ENCODE measurements at regions not wholly inside any gene's neighbourhood (a gene's known extent, or its start where the extent isn't known, plus 50 kb on each side); places are given as distances from the start of the nearest gene placed in this dataset.

DNA sequence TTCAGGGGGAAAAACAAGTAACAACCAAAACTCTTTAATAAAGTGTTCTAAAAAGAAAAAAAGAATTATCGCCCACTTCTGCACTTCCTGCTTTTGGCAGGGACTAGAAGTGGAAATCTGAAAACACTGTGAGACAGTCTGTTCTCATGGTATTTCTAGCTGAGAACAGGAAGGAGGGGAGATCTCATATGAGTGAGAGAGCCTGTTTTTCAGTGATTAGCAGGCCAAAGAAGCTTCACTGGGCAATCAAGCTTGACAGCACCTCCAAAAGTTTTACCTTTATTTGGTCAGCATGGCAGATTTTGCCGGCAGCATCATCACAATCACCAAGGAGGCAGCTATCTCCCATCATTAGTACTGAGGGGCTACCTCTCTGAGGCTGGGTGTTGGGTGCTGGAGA lies 79.5 kb upstream of the ATXN1 start:
- Histone ChIP-seq H2AFZ (peak overlapping the region; percentile 23; the same call in 1 of the 2 replicates), H3K27me3 (ENCODE audit: insufficient read depth) (no peaks in the 10 kb centered on the region), H3K9me2 (ENCODE audit: insufficient read depth) (no peaks in the 10 kb centered on the region; the same call in 1 of the 2 replicates), H3K79me2 (replicated peaks; ENCODE audit: insufficient read depth) (no peaks in the 10 kb centered on the region), H3K4me2 (no peak overlapping the region), H3K4me1 (ENCODE audit: insufficient read depth) (peaks cover 7% of the 10 kb centered on the region; the same call in 1 of the 2 replicates), H3K4me3 (no peak overlapping the region), H3K36me3 (ENCODE audit: insufficient read depth) (no peaks in the 10 kb centered on the region), H4K20me1 (replicated peaks; ENCODE audit: insufficient read depth) (no peaks in the 10 kb centered on the region), H3K27ac (ENCODE audit: low read depth) (no peak overlapping the region), H3F3A (replicated peaks; ENCODE audit: low read depth) (no peaks in the 10 kb centered on the region)
- TF ChIP-seq ZNF114 (CRISPR knock-in tag; IDR thresholded peaks at IDR 0.05): no peak
- no peak for TF ChIP-seq CREB1 (CRISPR knock-in tag; IDR thresholded peaks at IDR 0.05; ENCODE audit: low read depth)
- TF ChIP-seq, protein P1, sequence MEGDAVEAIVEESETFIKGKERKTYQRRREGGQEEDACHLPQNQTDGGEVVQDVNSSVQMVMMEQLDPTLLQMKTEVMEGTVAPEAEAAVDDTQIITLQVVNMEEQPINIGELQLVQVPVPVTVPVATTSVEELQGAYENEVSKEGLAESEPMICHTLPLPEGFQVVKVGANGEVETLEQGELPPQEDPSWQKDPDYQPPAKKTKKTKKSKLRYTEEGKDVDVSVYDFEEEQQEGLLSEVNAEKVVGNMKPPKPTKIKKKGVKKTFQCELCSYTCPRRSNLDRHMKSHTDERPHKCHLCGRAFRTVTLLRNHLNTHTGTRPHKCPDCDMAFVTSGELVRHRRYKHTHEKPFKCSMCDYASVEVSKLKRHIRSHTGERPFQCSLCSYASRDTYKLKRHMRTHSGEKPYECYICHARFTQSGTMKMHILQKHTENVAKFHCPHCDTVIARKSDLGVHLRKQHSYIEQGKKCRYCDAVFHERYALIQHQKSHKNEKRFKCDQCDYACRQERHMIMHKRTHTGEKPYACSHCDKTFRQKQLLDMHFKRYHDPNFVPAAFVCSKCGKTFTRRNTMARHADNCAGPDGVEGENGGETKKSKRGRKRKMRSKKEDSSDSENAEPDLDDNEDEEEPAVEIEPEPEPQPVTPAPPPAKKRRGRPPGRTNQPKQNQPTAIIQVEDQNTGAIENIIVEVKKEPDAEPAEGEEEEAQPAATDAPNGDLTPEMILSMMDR (conservative IDR thresholded peaks at IDR 0.05; ENCODE audit: low read depth in 2 of 2): no peak
- no peak for TF ChIP-seq JUNB (IDR thresholded peaks at IDR 0.05; ENCODE audit: unreplicated experiment)
- TF ChIP-seq, protein P2, sequence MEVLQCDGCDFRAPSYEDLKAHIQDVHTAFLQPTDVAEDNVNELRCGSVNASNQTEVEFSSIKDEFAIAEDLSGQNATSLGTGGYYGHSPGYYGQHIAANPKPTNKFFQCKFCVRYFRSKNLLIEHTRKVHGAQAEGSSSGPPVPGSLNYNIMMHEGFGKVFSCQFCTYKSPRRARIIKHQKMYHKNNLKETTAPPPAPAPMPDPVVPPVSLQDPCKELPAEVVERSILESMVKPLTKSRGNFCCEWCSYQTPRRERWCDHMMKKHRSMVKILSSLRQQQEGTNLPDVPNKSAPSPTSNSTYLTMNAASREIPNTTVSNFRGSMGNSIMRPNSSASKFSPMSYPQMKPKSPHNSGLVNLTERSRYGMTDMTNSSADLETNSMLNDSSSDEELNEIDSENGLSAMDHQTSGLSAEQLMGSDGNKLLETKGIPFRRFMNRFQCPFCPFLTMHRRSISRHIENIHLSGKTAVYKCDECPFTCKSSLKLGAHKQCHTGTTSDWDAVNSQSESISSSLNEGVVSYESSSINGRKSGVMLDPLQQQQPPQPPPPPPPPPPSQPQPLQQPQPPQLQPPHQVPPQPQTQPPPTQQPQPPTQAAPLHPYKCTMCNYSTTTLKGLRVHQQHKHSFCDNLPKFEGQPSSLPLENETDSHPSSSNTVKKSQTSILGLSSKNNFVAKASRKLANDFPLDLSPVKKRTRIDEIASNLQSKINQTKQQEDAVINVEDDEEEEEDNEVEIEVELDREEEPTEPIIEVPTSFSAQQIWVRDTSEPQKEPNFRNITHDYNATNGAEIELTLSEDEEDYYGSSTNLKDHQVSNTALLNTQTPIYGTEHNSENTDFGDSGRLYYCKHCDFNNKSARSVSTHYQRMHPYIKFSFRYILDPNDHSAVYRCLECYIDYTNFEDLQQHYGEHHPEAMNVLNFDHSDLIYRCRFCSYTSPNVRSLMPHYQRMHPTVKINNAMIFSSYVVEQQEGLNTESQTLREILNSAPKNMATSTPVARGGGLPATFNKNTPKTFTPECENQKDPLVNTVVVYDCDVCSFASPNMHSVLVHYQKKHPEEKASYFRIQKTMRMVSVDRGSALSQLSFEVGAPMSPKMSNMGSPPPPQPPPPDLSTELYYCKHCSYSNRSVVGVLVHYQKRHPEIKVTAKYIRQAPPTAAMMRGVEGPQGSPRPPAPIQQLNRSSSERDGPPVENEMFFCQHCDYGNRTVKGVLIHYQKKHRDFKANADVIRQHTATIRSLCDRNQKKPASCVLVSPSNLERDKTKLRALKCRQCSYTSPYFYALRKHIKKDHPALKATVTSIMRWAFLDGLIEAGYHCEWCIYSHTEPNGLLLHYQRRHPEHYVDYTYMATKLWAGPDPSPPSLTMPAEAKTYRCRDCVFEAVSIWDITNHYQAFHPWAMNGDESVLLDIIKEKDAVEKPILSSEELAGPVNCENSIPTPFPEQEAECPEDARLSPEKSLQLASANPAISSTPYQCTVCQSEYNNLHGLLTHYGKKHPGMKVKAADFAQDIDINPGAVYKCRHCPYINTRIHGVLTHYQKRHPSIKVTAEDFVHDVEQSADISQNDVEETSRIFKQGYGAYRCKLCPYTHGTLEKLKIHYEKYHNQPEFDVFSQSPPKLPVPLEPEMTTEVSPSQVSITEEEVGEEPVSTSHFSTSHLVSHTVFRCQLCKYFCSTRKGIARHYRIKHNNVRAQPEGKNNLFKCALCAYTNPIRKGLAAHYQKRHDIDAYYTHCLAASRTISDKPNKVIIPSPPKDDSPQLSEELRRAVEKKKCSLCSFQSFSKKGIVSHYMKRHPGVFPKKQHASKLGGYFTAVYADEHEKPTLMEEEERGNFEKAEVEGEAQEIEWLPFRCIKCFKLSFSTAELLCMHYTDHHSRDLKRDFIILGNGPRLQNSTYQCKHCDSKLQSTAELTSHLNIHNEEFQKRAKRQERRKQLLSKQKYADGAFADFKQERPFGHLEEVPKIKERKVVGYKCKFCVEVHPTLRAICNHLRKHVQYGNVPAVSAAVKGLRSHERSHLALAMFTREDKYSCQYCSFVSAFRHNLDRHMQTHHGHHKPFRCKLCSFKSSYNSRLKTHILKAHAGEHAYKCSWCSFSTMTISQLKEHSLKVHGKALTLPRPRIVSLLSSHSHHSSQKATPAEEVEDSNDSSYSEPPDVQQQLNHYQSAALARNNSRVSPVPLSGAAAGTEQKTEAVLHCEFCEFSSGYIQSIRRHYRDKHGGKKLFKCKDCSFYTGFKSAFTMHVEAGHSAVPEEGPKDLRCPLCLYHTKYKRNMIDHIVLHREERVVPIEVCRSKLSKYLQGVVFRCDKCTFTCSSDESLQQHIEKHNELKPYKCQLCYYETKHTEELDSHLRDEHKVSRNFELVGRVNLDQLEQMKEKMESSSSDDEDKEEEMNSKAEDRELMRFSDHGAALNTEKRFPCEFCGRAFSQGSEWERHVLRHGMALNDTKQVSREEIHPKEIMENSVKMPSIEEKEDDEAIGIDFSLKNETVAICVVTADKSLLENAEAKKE (CRISPR knock-in tag; IDR thresholded peaks at IDR 0.05): no peak
- TF ChIP-seq EZH2 (IDR thresholded peaks at IDR 0.05; ENCODE audit: low read depth, unreplicated experiment): no peak
- TF ChIP-seq STAT1 (IDR thresholded peaks at IDR 0.05; ENCODE audit: unreplicated experiment): no peak
- TF ChIP-seq, protein P3, sequence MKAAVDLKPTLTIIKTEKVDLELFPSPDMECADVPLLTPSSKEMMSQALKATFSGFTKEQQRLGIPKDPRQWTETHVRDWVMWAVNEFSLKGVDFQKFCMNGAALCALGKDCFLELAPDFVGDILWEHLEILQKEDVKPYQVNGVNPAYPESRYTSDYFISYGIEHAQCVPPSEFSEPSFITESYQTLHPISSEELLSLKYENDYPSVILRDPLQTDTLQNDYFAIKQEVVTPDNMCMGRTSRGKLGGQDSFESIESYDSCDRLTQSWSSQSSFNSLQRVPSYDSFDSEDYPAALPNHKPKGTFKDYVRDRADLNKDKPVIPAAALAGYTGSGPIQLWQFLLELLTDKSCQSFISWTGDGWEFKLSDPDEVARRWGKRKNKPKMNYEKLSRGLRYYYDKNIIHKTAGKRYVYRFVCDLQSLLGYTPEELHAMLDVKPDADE (IDR thresholded peaks at IDR 0.05): no peak
- TF ChIP-seq ZNF331 (CRISPR knock-in tag; IDR thresholded peaks at IDR 0.05; ENCODE audit: low read depth): no peak
- TF ChIP-seq NANOG (IDR thresholded peaks at IDR 0.05; ENCODE audit: borderline replicate concordance): no peak
- TF ChIP-seq, protein P4, sequence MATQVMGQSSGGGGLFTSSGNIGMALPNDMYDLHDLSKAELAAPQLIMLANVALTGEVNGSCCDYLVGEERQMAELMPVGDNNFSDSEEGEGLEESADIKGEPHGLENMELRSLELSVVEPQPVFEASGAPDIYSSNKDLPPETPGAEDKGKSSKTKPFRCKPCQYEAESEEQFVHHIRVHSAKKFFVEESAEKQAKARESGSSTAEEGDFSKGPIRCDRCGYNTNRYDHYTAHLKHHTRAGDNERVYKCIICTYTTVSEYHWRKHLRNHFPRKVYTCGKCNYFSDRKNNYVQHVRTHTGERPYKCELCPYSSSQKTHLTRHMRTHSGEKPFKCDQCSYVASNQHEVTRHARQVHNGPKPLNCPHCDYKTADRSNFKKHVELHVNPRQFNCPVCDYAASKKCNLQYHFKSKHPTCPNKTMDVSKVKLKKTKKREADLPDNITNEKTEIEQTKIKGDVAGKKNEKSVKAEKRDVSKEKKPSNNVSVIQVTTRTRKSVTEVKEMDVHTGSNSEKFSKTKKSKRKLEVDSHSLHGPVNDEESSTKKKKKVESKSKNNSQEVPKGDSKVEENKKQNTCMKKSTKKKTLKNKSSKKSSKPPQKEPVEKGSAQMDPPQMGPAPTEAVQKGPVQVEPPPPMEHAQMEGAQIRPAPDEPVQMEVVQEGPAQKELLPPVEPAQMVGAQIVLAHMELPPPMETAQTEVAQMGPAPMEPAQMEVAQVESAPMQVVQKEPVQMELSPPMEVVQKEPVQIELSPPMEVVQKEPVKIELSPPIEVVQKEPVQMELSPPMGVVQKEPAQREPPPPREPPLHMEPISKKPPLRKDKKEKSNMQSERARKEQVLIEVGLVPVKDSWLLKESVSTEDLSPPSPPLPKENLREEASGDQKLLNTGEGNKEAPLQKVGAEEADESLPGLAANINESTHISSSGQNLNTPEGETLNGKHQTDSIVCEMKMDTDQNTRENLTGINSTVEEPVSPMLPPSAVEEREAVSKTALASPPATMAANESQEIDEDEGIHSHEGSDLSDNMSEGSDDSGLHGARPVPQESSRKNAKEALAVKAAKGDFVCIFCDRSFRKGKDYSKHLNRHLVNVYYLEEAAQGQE (IDR thresholded peaks at IDR 0.05; ENCODE audit: unreplicated experiment): no peak
- no peak for TF ChIP-seq POLR2AphosphoS5 (IDR thresholded peaks at IDR 0.05; ENCODE audit: low read depth)
- no peak for TF ChIP-seq EZH2phosphoT487 (IDR thresholded peaks at IDR 0.05; ENCODE audit: unreplicated experiment)
- no peaks in the 10 kb centered on the region for H3K27me3 Mint-ChIP-seq (ENCODE audit: insufficient read depth, low read depth, poor library complexity)
- H3K4me3 Mint-ChIP-seq: no peak overlapping the region
- no peak for DNase-seq (ENCODE audit: low spot score)
- H3K27ac Mint-ChIP-seq: no peak overlapping the region
- no peaks in the 10 kb centered on the region for H3K9me3 Mint-ChIP-seq
- no peak for ATAC-seq
- H3K36me3 Mint-ChIP-seq (ENCODE audit: low read depth): no peaks in the 10 kb centered on the region
- peaks cover 14% of the 10 kb centered on the region for H3K4me1 Mint-ChIP-seq

All from GM23338 (cell line).